CD4-positive, alpha-beta T cell treated with Interleukin-6 for 4 hours (primary cell): ENCODE measurements at regions not wholly inside any gene's neighbourhood (a gene's known extent, or its start where the extent isn't known, plus 50 kb on each side); places are given as distances from the start of the nearest gene placed in this dataset.

Experiments
- DNase-seq: peaks from one replicate; pipeline ENCODE4 v3.0.0-alpha.2; 2020; ENCODE audit warnings: mixed read lengths

DNA sequence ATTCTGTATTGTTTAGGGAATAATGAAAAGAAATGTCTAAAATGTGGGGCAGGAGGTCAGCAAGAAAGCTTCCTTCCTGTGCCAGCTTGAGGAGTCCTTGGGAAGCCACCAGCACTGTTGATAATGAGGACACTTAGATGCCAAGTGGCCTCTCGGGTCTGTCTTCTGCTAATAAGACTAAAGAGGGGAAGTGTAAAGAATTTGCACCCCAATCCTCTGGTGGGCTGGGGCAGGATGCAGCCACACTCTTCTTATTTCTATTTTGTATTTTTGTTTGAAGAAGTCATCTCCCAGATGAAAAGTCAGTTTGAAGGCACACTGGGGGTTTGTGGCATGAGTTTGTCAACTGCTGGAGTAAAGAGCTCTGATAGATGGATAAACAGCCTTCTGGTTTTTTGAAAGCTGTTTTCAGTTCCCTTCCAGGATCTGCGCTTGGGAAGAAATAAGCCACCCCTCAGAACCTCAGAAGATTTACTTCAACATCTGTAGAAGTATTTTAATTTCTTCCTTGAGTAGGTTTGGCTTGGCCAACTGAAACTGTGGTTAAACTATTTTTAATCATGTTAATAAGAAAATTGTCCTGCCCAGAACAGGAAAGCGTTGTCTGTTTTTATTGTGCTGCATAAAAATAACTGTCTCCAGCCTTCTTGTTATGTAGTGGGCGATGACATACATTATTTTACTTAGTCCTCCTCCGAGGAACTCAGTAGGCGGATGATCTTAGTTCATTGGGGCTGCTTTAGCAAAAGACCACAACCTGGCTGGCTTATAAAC lies 128.8 kb upstream of the GPR26 start:
- no peak for DNase-seq

GRCh38 chr10:123538401-123539320 lies 127.5 kb upstream of the GPR26 start:
- DNase-seq, result no peak

DNA sequence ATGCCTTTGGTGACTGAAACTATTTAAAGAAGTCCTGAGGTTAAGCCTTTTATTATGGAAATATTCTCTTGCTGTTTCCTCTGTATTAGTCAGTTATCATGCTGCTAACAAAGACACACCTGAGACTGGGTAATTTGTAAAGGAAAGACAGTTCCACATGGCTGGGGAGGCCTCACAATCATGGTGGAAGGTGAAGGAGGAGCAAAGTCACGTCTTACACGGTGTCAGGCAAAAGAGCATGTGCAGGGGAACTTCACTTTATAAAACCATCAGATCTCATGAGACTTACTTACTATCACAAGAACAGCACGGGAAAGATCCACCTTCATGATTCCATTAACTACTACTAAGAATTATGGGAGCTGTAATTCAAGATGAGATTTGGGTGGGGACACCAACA lies 121.2 kb upstream of the GPR26 start:
- DNase-seq, result no peak

DNA sequence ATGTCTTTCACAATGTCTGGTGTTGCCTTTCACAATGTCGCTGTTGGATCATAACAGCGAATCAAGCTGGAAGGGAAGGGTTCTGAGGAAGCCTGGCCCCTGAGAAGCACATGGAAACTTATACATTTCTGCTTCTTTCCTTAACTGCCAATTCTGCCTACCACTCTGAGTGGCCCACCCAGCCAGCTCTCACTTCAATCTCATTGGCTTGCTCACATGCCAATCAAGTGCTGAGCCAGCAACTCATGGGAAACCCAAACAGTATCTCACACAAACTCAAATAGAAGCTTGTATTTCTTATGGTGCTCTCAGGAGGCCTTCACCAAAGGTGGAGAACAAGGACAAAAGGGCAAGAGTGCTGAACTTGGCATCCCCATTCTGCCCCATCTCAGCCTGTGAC lies 117.4 kb upstream of the GPR26 start:
- no peak for DNase-seq

GRCh38 chr10:123549761-123550454 lies 116.2 kb upstream of the GPR26 start:
- DNase-seq, result no peak

DNA sequence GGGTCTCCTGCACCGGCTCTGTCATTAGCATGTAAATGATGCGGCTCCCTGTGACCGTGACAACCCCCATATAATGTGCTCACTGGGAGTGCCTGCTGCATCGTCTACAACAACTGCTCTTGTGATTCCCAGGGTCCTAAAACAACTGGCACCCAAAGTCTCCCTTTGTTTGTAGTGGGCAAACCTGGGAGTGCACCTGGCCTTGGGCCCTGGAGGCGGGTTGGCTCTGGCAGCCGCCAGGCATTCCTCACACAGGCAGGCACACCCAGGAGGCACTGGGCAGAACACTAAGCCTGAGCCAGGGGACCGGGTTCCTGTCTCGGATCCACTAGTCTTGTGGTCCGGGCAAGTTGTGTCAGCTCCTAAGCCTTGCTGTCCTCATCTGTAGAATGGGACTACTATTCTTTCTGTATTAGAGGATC lies 115.5 kb upstream of the GPR26 start:
- no peak for DNase-seq

- DNase-seq, result no peak
Measured at GRCh38 chr10:123551259-123551658, 114.9 kb upstream of the GPR26 start.

DNA sequence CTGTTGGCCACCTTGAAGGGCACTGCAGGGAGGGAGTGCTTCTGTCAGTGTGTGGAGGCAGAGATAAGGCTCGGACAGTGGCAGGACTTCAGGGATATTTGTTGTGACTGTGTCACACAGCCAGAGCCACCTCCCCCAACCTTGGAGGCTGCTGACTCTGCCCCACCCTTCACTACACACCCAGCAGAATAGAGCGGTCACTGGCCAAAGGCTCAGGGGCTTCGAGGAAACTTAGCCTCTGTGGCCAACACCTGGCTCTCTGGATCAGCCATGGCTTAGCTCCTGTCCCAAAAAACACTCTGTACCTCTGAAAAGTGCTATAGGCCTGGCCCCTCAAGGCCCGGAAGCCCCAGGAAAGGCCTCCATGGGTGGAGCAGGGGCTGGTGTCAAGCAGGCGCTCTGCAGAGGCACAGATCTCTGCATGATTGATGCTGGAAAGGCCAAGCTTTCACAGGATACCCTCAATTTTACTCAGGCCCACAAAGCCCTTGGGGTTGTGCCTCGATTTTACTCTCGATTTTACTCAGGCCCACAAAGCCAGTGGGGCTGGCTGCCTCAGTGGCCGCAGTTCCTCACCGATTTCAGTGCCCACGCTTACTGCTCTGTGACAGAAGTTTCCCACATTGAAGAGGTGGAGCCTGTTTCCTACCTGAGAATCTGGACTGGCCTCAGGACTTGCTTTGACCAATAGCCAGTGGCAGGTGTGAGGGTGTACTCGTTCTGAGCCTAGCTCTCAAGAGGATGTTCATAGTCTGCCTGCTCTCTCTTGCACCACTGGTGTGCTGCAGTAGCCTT lies 113.2 kb upstream of the GPR26 start:
- DNase-seq, result no peak

DNA sequence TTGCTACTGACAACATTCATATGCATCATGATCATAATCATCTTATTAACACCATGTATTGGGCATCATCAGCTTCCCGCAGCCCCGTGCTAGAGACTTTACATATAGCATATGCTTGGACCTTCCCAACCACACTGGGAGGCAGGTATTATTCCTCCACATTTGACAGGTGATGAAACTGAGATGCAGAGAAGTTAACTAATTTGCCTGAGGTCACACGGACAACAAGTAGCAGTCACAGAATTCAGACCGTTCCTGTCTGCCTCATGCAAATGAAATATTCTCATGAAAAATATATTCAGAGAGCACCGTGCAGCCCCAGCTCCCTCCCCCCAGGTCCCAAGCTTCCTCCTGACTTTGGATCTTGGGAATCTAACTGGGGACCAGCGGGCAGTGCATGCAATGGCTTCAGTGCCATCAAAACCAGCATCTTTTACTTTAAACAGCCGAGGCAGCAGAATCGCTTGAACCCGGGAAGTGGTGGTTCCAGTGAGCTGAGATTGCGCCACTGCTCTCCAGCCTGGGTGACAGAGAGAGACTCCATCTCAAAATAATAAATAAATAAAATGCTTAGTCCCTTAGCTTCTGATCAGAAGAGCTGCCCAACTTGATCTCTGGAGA lies 112.2 kb upstream of the GPR26 start:
- DNase-seq, result no peak

- no peak for DNase-seq
Measured at GRCh38 chr10:123554656-123555055, 111.5 kb upstream of the GPR26 start.

- no peak for DNase-seq
Measured at GRCh38 chr10:123555616-123556015, 110.5 kb upstream of the GPR26 start.

DNA sequence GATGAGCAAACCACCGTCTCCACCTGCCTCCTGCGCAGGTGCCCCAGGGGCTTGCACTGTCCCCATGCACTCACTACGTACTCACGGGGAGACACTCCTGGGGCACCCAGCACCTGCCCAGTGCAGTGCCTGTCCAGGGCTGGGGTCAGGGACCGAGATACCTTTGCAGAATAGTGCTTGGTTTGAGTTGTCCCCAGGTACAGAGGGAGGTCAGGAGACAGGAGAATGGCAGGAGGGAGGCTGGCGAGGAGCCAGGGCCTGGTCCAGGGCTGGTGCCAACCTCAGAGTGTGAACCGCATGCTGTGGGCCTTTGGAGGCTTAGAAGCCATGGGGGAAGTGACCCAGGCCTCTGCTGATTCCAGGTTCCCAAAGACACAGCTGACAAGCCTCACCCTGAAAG lies 110.1 kb upstream of the GPR26 start:
- no peak for DNase-seq

DNA sequence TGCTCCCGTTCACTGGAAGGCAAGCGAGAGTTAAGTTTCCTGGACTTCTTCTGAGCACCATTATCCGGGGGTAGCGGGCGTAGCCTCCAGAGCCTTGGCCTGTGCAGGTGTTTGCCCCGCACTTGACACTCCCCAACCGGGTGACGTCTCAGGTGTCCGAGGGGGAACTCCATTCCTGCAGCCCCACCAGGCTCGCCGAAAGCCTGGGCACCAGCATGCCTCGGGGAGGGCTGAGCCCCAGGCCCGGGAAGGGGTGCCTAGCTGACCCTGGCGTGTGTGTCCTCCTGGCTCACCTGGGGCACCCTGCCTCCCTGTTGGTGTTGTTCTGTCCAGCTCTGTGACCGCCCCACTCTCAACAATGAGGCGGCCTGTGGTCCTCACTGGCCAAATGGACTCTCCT lies 109.4 kb upstream of the GPR26 start:
- no peak for DNase-seq

DNA sequence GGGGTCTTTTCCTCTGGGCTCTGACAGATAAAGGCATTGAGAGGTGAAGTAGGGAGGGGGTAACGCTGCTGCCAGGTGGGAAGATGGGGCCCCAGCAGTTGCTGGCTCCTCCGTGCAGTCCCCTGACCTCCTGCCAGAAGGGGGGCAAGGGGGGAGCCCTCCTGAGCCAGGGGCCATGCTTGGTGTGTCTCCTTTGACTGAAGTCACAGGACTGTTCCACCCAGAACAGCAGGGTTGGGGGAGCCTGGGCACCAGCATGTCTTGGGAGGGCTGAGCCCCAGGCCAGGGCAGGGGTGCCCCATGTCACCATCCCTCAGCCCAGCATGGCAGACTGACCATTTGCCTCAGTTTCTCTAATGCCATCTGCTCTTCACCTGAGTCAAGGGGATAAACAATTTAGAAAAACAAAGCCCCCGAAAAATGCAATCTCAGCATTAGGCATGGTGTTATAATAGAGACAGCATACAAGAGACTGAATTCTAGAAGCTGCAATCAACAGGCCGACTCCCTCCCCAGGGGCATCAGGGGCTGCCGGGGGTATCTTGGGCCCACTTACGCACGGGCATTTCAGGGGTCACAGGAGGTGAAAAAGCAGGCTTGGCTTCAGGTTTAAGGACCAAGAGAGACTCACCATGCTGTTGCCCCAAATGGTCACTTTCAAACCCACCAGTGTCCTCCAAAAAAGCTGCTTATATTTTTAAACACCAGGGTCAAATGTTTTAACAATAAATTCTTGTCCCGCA lies 108.6 kb upstream of the GPR26 start:
- no peak for DNase-seq

- no peak for DNase-seq
Measured at GRCh38 chr10:123558651-123559050, 107.5 kb upstream of the GPR26 start.

GRCh38 chr10:123559066-123559822 lies 106.9 kb upstream of the GPR26 start:
- peak; percentile 69 for DNase-seq

- DNase-seq, result no peak
Measured at GRCh38 chr10:123559823-123560092, 106.4 kb upstream of the GPR26 start.

- DNase-seq, result no peak
Measured at GRCh38 chr10:123560301-123561140, 105.6 kb upstream of the GPR26 start.

- DNase-seq, result no peak
Measured at GRCh38 chr10:123561141-123561440, 105.1 kb upstream of the GPR26 start.

DNA sequence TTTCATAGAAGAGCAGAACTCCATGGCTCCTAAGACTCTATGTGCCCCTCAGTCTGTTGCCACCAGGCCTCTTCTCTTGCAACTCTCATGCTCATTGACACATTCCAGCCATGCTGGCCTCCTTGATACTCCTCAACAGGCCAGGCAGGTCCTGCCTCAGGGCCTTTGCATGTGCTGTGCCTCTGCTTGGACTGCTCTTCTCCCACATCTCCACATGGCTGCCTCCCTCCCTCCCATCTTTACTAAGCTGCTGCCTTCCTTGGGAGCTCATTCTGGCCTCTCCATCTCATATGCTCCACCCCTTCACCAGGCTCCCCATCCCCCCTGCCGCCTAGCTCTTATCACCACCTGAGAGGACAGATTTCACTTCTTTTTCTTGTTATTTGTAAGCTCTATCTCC lies 103.8 kb upstream of the GPR26 start:
- DNase-seq, result no peak
